H1 (cell line): ENCODE measurements at regions not wholly inside any gene's neighbourhood (a gene's known extent, or its start where the extent isn't known, plus 50 kb on each side); places are given as distances from the start of the nearest gene placed in this dataset.

ENCODE experiments used
- CHD7 ChIP-seq: fragments of 300-600 bp; sonication (generic); IDR thresholded peaks from 2 replicates; pipeline ENCODE4 v1.7.1; 2012; ENCODE audit warnings: low read length, moderate library complexity, mild to moderate bottlenecking, inconsistent platforms; ENCODE audit not compliant: insufficient replicate concordance
- HDAC2 ChIP-seq, 2 experiments: fragments of 300-600 bp in 1 of 2; sonication (generic) in 1 of 2; IDR thresholded peaks; 2 replicates each; pipeline ENCODE4 v1.6.1; 2011 to 2012; ENCODE audit warnings: low read depth in 2 of 2, low read length in 2 of 2, mild to moderate bottlenecking in 2 of 2, moderate library complexity in 2 of 2, borderline replicate concordance in 1 of 2, inconsistent platforms in 1 of 2
- HDAC6 ChIP-seq: IDR thresholded peaks from one replicate; pipeline ENCODE4 v1.7.1; 2012; ENCODE audit warnings: low read depth, mild to moderate bottlenecking, inconsistent platforms, low read length, moderate library complexity
- NANOG ChIP-seq: IDR thresholded peaks from 2 replicates; pipeline ENCODE4 v1.6.1; 2011; ENCODE audit warnings: low read length, low read depth, mild to moderate bottlenecking, inconsistent platforms; ENCODE audit not compliant: insufficient read depth, poor library complexity, severe bottlenecking
- POLR2A ChIP-seq, 2 experiments: IDR thresholded peaks; 1 replicate in 1 of 2; 2 replicates in 1 of 2; pipeline ENCODE4 v1.6.1; 2011; ENCODE audit warnings: low read depth in 2 of 2, low read length in 2 of 2, mild to moderate bottlenecking in 2 of 2; ENCODE audit errors: control extremely low read depth in 1 of 2
- POU5F1 ChIP-seq: IDR thresholded peaks from 2 replicates; pipeline ENCODE4 v1.6.1; 2011; ENCODE audit warnings: low read depth, mild to moderate bottlenecking, low read length, moderate library complexity
- SP2 ChIP-seq: IDR thresholded peaks from 2 replicates; pipeline ENCODE4 v1.6.1; 2012; ENCODE audit warnings: mild to moderate bottlenecking, low read length, inconsistent platforms
- SRF ChIP-seq: IDR thresholded peaks from 2 replicates; pipeline ENCODE4 v1.6.1; 2011; ENCODE audit warnings: mild to moderate bottlenecking, low read depth, low read length, moderate library complexity
- USF2 ChIP-seq: IDR thresholded peaks from 2 replicates; pipeline ENCODE4 v1.6.1; 2011; ENCODE audit warnings: low read length, improper control_type of control experiment

GRCh38 chr9:115786321-115786720 lies 367.3 kb upstream of the PAPPA start (continued):
- no peak for TF ChIP-seq CHD7
- TF ChIP-seq POU5F1, result no peak
- no peak for TF ChIP-seq HDAC2 (IDR thresholded peaks at IDR 0.05; ENCODE audit: borderline replicate concordance in 1 of 2, low read depth in 2 of 2, low read length in 2 of 2)
- no peak for TF ChIP-seq USF2
- no peak for TF ChIP-seq SRF
- no peak for TF ChIP-seq SP2
- TF ChIP-seq HDAC6, result no peak
- no peak for TF ChIP-seq POLR2A (IDR thresholded peaks at IDR 0.05; ENCODE audit: control extremely low read depth in 1 of 2, low read depth in 2 of 2, low read length in 2 of 2)
- TF ChIP-seq NANOG, result no peak
